Naive thymus-derived CD4-positive, alpha-beta T cell (primary cell): ENCODE measurements at regions not wholly inside any gene's neighbourhood (a gene's known extent, or its start where the extent isn't known, plus 50 kb on each side); places are given as distances from the start of the nearest gene placed in this dataset.

Experiments used
- ATAC-seq: fragments of 150-1000 bp; cut with Tn5 transposase; 2 replicates; pipeline ENCODE4 v1.10.0; 2021; ENCODE audit warnings: mild to moderate bottlenecking, moderate library complexity
- CTCF ChIA-PET: fragments of 350-600 bp; sonication (Branson Sonifier 250); formaldehyde crosslinking; loops from one replicate; lab custom pipeline; 2021; ENCODE audit warnings: antibody characterized with exemption; lab: Charles Lee
- POLR2A ChIA-PET: fragments of 350-600 bp; sonication (Branson Sonifier 250); formaldehyde crosslinking; loops from one replicate; lab custom pipeline; 2021; ENCODE audit warnings: antibody characterized with exemption, inconsistent platforms; lab: Charles Lee
- DNase-seq, 9 donors: peaks; one replicate each; pipeline versions ENCODE4 v3.0.0 to v3.0.0-alpha.2; 2020 to 2022; ENCODE audit warnings: mixed read lengths in 1 of 9
- H3K27ac ChIP-seq: one replicate; pipeline ENCODE4 v1.7.0; 2013; ENCODE audit warnings: mild to moderate bottlenecking, low read depth, low read length, moderate library complexity
- H3K27me3 ChIP-seq, 2 donors: one replicate each; pipeline ENCODE4 v1.7.0; 2013; ENCODE audit warnings: low read length in 2 of 2, mild to moderate bottlenecking in 2 of 2, moderate library complexity in 2 of 2; ENCODE audit not compliant: control insufficient read depth in 2 of 2, insufficient read depth in 2 of 2
- H3K36me3 ChIP-seq, 3 experiments: 1 replicate in 2 of 3; 2 replicates in 1 of 3; pipeline ENCODE4 v1.7.0; 2013; ENCODE audit warnings: low read length in 3 of 3, mild to moderate bottlenecking in 3 of 3, moderate library complexity in 1 of 3; ENCODE audit not compliant: insufficient read depth in 3 of 3, control insufficient read depth in 2 of 3
- H3K4me1 ChIP-seq, 2 donors: one replicate each; pipeline ENCODE4 v1.7.0; 2013; ENCODE audit warnings: low read length in 2 of 2, mild to moderate bottlenecking in 2 of 2, moderate library complexity in 1 of 2; ENCODE audit not compliant: control insufficient read depth in 2 of 2, insufficient read depth in 2 of 2
- H3K4me3 ChIP-seq: 2 replicates; pipeline ENCODE4 v1.7.0; 2013; ENCODE audit warnings: mild to moderate bottlenecking, low read length
- H3K9me3 ChIP-seq, 3 experiments: 1 replicate in 2 of 3; 2 replicates in 1 of 3; pipeline ENCODE4 v1.7.0; 2013; ENCODE audit warnings: low read length in 3 of 3; ENCODE audit not compliant: control insufficient read depth in 2 of 3
- H3K27ac Mint-ChIP-seq, 9 donors: one replicate each; pipeline ENCODE4 v1.8.0; 2020 to 2022; ENCODE audit warnings: mixed read lengths in 9 of 9, mild to moderate bottlenecking in 8 of 9, moderate library complexity in 5 of 9, inconsistent platforms in 2 of 9
- H3K27me3 Mint-ChIP-seq, 5 donors: one replicate each; pipeline ENCODE4 v1.8.0; 2021 to 2022; ENCODE audit warnings: mixed read lengths in 5 of 5, mild to moderate bottlenecking in 1 of 5
- H3K36me3 Mint-ChIP-seq, 5 donors: one replicate each; pipeline ENCODE4 v1.8.0; 2020 to 2022; ENCODE audit warnings: mixed read lengths in 5 of 5, mild to moderate bottlenecking in 3 of 5, inconsistent platforms in 1 of 5
- H3K4me1 Mint-ChIP-seq, 7 donors: one replicate each; pipeline ENCODE4 v1.8.0; 2020 to 2022; ENCODE audit warnings: mixed read lengths in 7 of 7, mild to moderate bottlenecking in 3 of 7, inconsistent platforms in 1 of 7
- H3K4me3 Mint-ChIP-seq, 10 donors: one replicate each; pipeline ENCODE4 v1.8.0; 2020 to 2022; ENCODE audit warnings: mild to moderate bottlenecking in 10 of 10, mixed read lengths in 10 of 10, moderate library complexity in 6 of 10, inconsistent platforms in 2 of 10
- H3K9me3 Mint-ChIP-seq, 11 donors: one replicate each; pipeline ENCODE4 v1.8.0; 2020 to 2022; ENCODE audit warnings: mixed read lengths in 11 of 11, mild to moderate bottlenecking in 4 of 11, inconsistent platforms in 1 of 11, moderate library complexity in 1 of 11
- intact Hi-C, 2 donors: fragments of 100-400 bp; cut with micrococcal nuclease; formaldehyde crosslinking; loops; one replicate each; pipeline ENCODE4 v1.15.1; 2023

DNA sequence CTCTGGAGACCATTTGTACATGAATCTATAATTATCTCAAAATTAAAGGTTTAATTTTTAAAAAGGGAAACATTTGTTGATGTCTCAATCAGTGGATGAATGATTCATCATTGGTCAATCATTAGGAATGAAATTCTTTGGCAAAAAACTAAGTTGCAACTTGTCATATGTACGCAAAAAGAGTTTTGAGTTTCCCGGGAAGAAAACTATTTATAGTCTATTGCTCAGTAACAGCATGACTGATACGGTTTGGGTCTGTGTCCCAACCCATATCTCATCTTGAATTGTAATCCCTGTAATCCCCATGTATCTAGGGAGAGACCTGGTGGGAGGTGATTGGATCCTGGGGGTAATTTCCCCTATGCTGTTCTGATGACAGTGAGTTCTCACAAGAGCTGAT lies 765.8 kb upstream of the ROBO1 start:
- H3K36me3 Mint-ChIP-seq = no peaks in the 10 kb centered on the region
- ChIA-PET POLR2A (no interaction called here), CTCF (no interaction called here)
- Histone ChIP-seq H3K36me3 (no peaks in the 10 kb centered on the region), H3K9me3 (no peaks in the 10 kb centered on the region), H3K27ac (no peak overlapping the region), H3K4me3 (no peak overlapping the region), H3K27me3 (no peaks in the 10 kb centered on the region), H3K4me1 (no peaks in the 10 kb centered on the region)
- H3K4me3 Mint-ChIP-seq = no peak overlapping the region
- no peaks in the 10 kb centered on the region for H3K4me1 Mint-ChIP-seq
- DNase-seq (no peak), ATAC-seq (no peak)
- intact Hi-C loops = no loop called here
- H3K27me3 Mint-ChIP-seq = no peaks in the 10 kb centered on the region
- H3K27ac Mint-ChIP-seq = no peak overlapping the region
- H3K9me3 Mint-ChIP-seq = peaks cover 0 to 19% (median 8%) of the 10 kb centered on the region in 11 donors

DNA sequence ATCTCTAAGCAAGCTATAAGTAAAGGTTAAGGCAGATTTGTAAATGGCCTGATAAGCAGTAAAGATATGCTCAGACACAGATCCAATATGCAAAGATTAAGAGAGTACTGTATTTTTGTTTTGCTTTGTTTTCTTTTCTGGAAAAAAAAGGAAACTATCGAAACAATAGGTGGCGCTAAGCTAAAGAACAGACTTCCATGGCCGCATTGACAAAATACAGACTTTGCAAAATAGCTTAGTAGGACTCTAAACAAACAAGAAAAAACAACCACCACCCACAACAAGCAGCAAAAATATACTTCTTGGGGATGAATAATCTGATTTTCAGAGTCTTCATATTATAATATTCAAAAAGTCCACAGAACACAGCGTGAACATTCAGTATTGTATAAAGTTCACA lies 758.4 kb upstream of the ROBO1 start:
- Mint-ChIP-seq H3K4me3 (no peak overlapping the region), H3K36me3 (no peaks in the 10 kb centered on the region), H3K9me3 (peaks cover 0 to 20% (median 7%) of the 10 kb centered on the region in 11 donors), H3K27me3 (no peaks in the 10 kb centered on the region), H3K27ac (no peak overlapping the region), H3K4me1 (no peaks in the 10 kb centered on the region)
- intact Hi-C loops = no loop called here
- ChIA-PET POLR2A (no interaction called here), CTCF (no interaction called here)
- H3K4me1 ChIP-seq = no peaks in the 10 kb centered on the region
- H3K27ac ChIP-seq = no peak overlapping the region
- H3K36me3 ChIP-seq = no peaks in the 10 kb centered on the region
- DNase-seq (no peak), ATAC-seq (no peak)
- no peak overlapping the region for H3K4me3 ChIP-seq
- H3K27me3 ChIP-seq = no peaks in the 10 kb centered on the region
- H3K9me3 ChIP-seq = no peaks in the 10 kb centered on the region

DNA sequence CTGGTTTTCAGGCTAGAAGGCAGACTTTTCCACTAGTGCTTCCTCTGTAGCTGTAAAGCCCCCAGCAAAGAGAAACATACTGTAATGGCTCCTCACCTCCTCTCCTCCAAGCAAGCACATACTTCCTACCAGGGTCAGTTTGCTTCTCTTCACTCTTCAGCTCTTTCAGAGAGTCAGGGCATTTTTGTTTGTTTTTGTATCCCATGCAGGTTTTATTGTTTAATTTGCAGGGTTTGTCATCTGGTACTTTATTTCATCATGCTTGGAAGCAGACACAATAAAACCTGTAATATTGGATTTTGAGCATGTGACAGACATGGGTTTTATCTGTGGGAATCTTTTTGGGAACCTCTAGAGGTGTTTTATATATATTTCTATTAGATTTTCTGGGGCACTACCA lies 753.3 kb upstream of the ROBO1 start:
- no peak for DNase-seq
- Histone ChIP-seq H3K4me3 (no peak overlapping the region), H3K36me3 (no peaks in the 10 kb centered on the region), H3K4me1 (no peaks in the 10 kb centered on the region), H3K9me3 (no peaks in the 10 kb centered on the region), H3K27ac (no peak overlapping the region), H3K27me3 (no peaks in the 10 kb centered on the region)
- Mint-ChIP-seq H3K27ac (no peak overlapping the region), H3K9me3 (peaks cover 0 to 15% (median 6%) of the 10 kb centered on the region in 11 donors), H3K4me3 (no peak overlapping the region), H3K36me3 (no peaks in the 10 kb centered on the region), H3K27me3 (no peaks in the 10 kb centered on the region), H3K4me1 (no peaks in the 10 kb centered on the region)
- CTCF ChIA-PET = no interaction called here
- no peak for ATAC-seq
- POLR2A ChIA-PET = no interaction called here
- intact Hi-C loops = no loop called here

- Mint-ChIP-seq H3K27me3 (no peaks in the 10 kb centered on the region), H3K9me3 (peaks cover 0 to 18% (median 10%) of the 10 kb centered on the region in 11 donors), H3K4me1 (no peaks in the 10 kb centered on the region), H3K27ac (no peak overlapping the region), H3K4me3 (no peak overlapping the region), H3K36me3 (no peaks in the 10 kb centered on the region)
- ATAC-seq (no peak), DNase-seq (no peak)
- H3K9me3 ChIP-seq = no peaks in the 10 kb centered on the region
- intact Hi-C loops = no loop called here
- no peaks in the 10 kb centered on the region for H3K4me1 ChIP-seq
- no peaks in the 10 kb centered on the region for H3K27me3 ChIP-seq
- no peaks in the 10 kb centered on the region for H3K36me3 ChIP-seq
- H3K4me3 ChIP-seq = no peak overlapping the region
- H3K27ac ChIP-seq = no peak overlapping the region
- POLR2A ChIA-PET = no interaction called here
- CTCF ChIA-PET = no interaction called here
Measured at GRCh38 chr3:80519436-80519835, 751.6 kb upstream of the ROBO1 start.

- no peak overlapping the region for H3K4me3 Mint-ChIP-seq
- H3K9me3 ChIP-seq = peaks cover 0 to 11% (median 0%) of the 10 kb centered on the region in 3 experiments
- H3K4me1 ChIP-seq = no peaks in the 10 kb centered on the region
- ATAC-seq (no peak), DNase-seq (no peak)
- H3K27ac ChIP-seq = no peak overlapping the region
- intact Hi-C loops = no loop called here
- no peak overlapping the region for H3K27ac Mint-ChIP-seq
- ChIA-PET POLR2A (no interaction called here), CTCF (no interaction called here)
- H3K9me3 Mint-ChIP-seq = peaks cover 0 to 18% (median 7%) of the 10 kb centered on the region in 11 donors
- no peaks in the 10 kb centered on the region for H3K4me1 Mint-ChIP-seq
- no peaks in the 10 kb centered on the region for H3K27me3 ChIP-seq
- H3K4me3 ChIP-seq = no peak overlapping the region
- no peaks in the 10 kb centered on the region for H3K36me3 Mint-ChIP-seq
- H3K27me3 Mint-ChIP-seq = no peaks in the 10 kb centered on the region
- H3K36me3 ChIP-seq = no peaks in the 10 kb centered on the region
Measured at GRCh38 chr3:80496452-80496851, 728.7 kb upstream of the ROBO1 start.

GRCh38 chr3:80492162-80492561 lies 724.4 kb upstream of the ROBO1 start:
- no peak overlapping the region for H3K27ac Mint-ChIP-seq

DNA sequence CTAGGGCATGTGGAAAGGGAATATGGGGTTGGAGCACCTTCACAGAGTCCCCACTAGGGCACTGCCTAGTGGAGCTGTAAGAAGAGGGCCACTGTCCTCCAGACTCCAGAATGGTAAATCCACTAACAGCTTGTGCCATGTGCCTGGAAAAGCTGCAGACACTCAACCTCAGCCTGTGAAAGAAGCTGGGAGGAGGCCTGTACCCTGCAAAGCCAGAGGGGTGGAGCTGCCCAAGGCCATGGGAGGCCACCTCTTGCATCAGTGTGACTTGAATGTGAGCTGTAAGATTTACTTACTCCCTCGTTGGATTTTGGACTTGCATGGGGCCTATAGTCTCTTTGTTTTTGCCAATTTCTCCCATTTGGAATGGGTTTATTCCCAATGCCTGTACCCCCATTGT lies 705.2 kb upstream of the ROBO1 start:
- DNase-seq = no peak
- no peak overlapping the region for H3K27ac ChIP-seq
- intact Hi-C loops = no loop called here
- ChIA-PET CTCF (no interaction called here), POLR2A (no interaction called here)
- no peaks in the 10 kb centered on the region for H3K9me3 ChIP-seq
- H3K4me3 ChIP-seq = no peak overlapping the region
- ATAC-seq = no peak
- Mint-ChIP-seq H3K27me3 (no peaks in the 10 kb centered on the region), H3K9me3 (peaks cover 0 to 18% (median 2%) of the 10 kb centered on the region in 11 donors), H3K4me3 (no peak overlapping the region), H3K27ac (no peak overlapping the region), H3K36me3 (no peaks in the 10 kb centered on the region), H3K4me1 (no peaks in the 10 kb centered on the region)
- H3K4me1 ChIP-seq = no peaks in the 10 kb centered on the region
- H3K36me3 ChIP-seq = no peaks in the 10 kb centered on the region
- H3K27me3 ChIP-seq = no peaks in the 10 kb centered on the region

More at GRCh38 chr3:80492162-80492561, 724.4 kb upstream of the ROBO1 start:
- H3K27ac ChIP-seq = no peak overlapping the region
- ATAC-seq = no peak
- no peaks in the 10 kb centered on the region for H3K4me1 ChIP-seq
- ChIA-PET POLR2A (no interaction called here), CTCF (no interaction called here)
- Mint-ChIP-seq H3K4me3 (no peak overlapping the region), H3K27me3 (no peaks in the 10 kb centered on the region), H3K4me1 (no peaks in the 10 kb centered on the region), H3K9me3 (peaks cover 0 to 16% (median 2%) of the 10 kb centered on the region in 11 donors), H3K36me3 (no peaks in the 10 kb centered on the region)
- H3K9me3 ChIP-seq = peaks cover 0 to 7% (median 0%) of the 10 kb centered on the region in 3 experiments
- H3K36me3 ChIP-seq = no peaks in the 10 kb centered on the region
- no peaks in the 10 kb centered on the region for H3K27me3 ChIP-seq
- H3K4me3 ChIP-seq = no peak overlapping the region
- no peak for DNase-seq
- intact Hi-C loops = no loop called here
